Dendritic cell treated with granulocyte-macrophage colony-stimulating factor and Interleukin-4, amounts not matched to agents 40 ng/mL and 50 ng/mL, for 4 days (primary cell): ENCODE measurements at regions not wholly inside any gene's neighbourhood (a gene's known extent, or its start where the extent isn't known, plus 50 kb on each side); places are given as distances from the start of the nearest gene placed in this dataset.

Source experiments
- H3K27ac Mint-ChIP-seq: one replicate; pipeline ENCODE4 v1.8.0; 2022; ENCODE audit warnings: mild to moderate bottlenecking, mixed read lengths
- H3K27me3 Mint-ChIP-seq: one replicate; pipeline ENCODE4 v1.8.0; 2022; ENCODE audit warnings: mild to moderate bottlenecking, mixed read lengths
- H3K36me3 Mint-ChIP-seq: one replicate; pipeline ENCODE4 v1.8.0; 2022; ENCODE audit warnings: low read depth, mixed read lengths
- H3K4me1 Mint-ChIP-seq: one replicate; pipeline ENCODE4 v1.8.0; 2022; ENCODE audit warnings: low read depth, mixed read lengths
- H3K4me3 Mint-ChIP-seq: one replicate; pipeline ENCODE4 v1.8.0; 2022; ENCODE audit warnings: mild to moderate bottlenecking, moderate library complexity, mixed read lengths
- H3K9me3 Mint-ChIP-seq: one replicate; pipeline ENCODE4 v1.8.0; 2022; ENCODE audit warnings: mixed read lengths
- intact Hi-C: fragments of 100-400 bp; cut with micrococcal nuclease; formaldehyde crosslinking; loops from one replicate; pipeline ENCODE4 v1.15.0; 2022

- Mint-ChIP-seq H3K27ac (no peak overlapping the region), H3K9me3 (no peaks in the 10 kb centered on the region), H3K4me1 (no peaks in the 10 kb centered on the region), H3K36me3 (no peaks in the 10 kb centered on the region), H3K27me3 (no peaks in the 10 kb centered on the region), H3K4me3 (no peak overlapping the region)
- intact Hi-C loops, result no loop called here
Measured at GRCh38 chr6:93524671-93525451, 105.5 kb upstream of the EPHA7 start.

GRCh38 chr6:93523365-93523764 lies 104.0 kb upstream of the EPHA7 start:
- H3K36me3 Mint-ChIP-seq, result no peaks in the 10 kb centered on the region
- no peaks in the 10 kb centered on the region for H3K4me1 Mint-ChIP-seq
- no peak overlapping the region for H3K4me3 Mint-ChIP-seq
- intact Hi-C loops, result no loop called here
- no peaks in the 10 kb centered on the region for H3K27me3 Mint-ChIP-seq
- H3K27ac Mint-ChIP-seq, result no peak overlapping the region
- H3K9me3 Mint-ChIP-seq, result no peaks in the 10 kb centered on the region

- no peak overlapping the region for H3K27ac Mint-ChIP-seq
- intact Hi-C loops, result no loop called here
- H3K4me1 Mint-ChIP-seq, result no peaks in the 10 kb centered on the region
- H3K9me3 Mint-ChIP-seq, result no peaks in the 10 kb centered on the region
- no peaks in the 10 kb centered on the region for H3K27me3 Mint-ChIP-seq
- H3K4me3 Mint-ChIP-seq, result no peak overlapping the region
- no peaks in the 10 kb centered on the region for H3K36me3 Mint-ChIP-seq
Measured at GRCh38 chr6:93516441-93516840, 97.1 kb upstream of the EPHA7 start.

- H3K27ac Mint-ChIP-seq, result no peak overlapping the region
- no peaks in the 10 kb centered on the region for H3K36me3 Mint-ChIP-seq
- intact Hi-C loops, result no loop called here
- H3K4me3 Mint-ChIP-seq, result no peak overlapping the region
- no peaks in the 10 kb centered on the region for H3K27me3 Mint-ChIP-seq
- H3K9me3 Mint-ChIP-seq, result no peaks in the 10 kb centered on the region
- H3K4me1 Mint-ChIP-seq, result no peaks in the 10 kb centered on the region
Measured at GRCh38 chr6:93515736-93516135, 96.4 kb upstream of the EPHA7 start.

GRCh38 chr6:93498713-93499112 lies 79.4 kb upstream of the EPHA7 start:
- no peak overlapping the region for H3K4me3 Mint-ChIP-seq
- no peaks in the 10 kb centered on the region for H3K27me3 Mint-ChIP-seq
- no peak overlapping the region for H3K27ac Mint-ChIP-seq

GRCh38 chr6:93496548-93496947 lies 77.2 kb upstream of the EPHA7 start:
- intact Hi-C loops, result no loop called here
- H3K4me1 Mint-ChIP-seq, result no peaks in the 10 kb centered on the region
- H3K27ac Mint-ChIP-seq, result no peak overlapping the region
- H3K9me3 Mint-ChIP-seq, result no peaks in the 10 kb centered on the region
- no peaks in the 10 kb centered on the region for H3K27me3 Mint-ChIP-seq
- H3K36me3 Mint-ChIP-seq, result no peaks in the 10 kb centered on the region
- no peak overlapping the region for H3K4me3 Mint-ChIP-seq

More at GRCh38 chr6:93498713-93499112, 79.4 kb upstream of the EPHA7 start:
- no peaks in the 10 kb centered on the region for H3K36me3 Mint-ChIP-seq
- no peaks in the 10 kb centered on the region for H3K4me1 Mint-ChIP-seq
- intact Hi-C loops, result no loop called here
- H3K9me3 Mint-ChIP-seq, result no peaks in the 10 kb centered on the region

- H3K36me3 Mint-ChIP-seq, result no peaks in the 10 kb centered on the region
- H3K27me3 Mint-ChIP-seq, result no peaks in the 10 kb centered on the region
- intact Hi-C loops, result no loop called here
- no peaks in the 10 kb centered on the region for H3K9me3 Mint-ChIP-seq
- no peaks in the 10 kb centered on the region for H3K4me1 Mint-ChIP-seq
- H3K27ac Mint-ChIP-seq, result no peak overlapping the region
- H3K4me3 Mint-ChIP-seq, result no peak overlapping the region
Measured at GRCh38 chr6:93494057-93494456, 74.7 kb upstream of the EPHA7 start.

- H3K4me3 Mint-ChIP-seq, result no peak overlapping the region
- no peak overlapping the region for H3K27ac Mint-ChIP-seq
- no peaks in the 10 kb centered on the region for H3K27me3 Mint-ChIP-seq
- H3K4me1 Mint-ChIP-seq, result no peaks in the 10 kb centered on the region
- intact Hi-C loops, result no loop called here
- no peaks in the 10 kb centered on the region for H3K36me3 Mint-ChIP-seq
- H3K9me3 Mint-ChIP-seq, result no peaks in the 10 kb centered on the region
Measured at GRCh38 chr6:93474733-93475179, 55.4 kb upstream of the EPHA7 start.

- intact Hi-C loops, result no loop called here
- H3K27me3 Mint-ChIP-seq, result no peaks in the 10 kb centered on the region
- H3K27ac Mint-ChIP-seq, result no peak overlapping the region
- no peak overlapping the region for H3K4me3 Mint-ChIP-seq
- no peaks in the 10 kb centered on the region for H3K4me1 Mint-ChIP-seq
- H3K9me3 Mint-ChIP-seq, result no peaks in the 10 kb centered on the region
- H3K36me3 Mint-ChIP-seq, result no peaks in the 10 kb centered on the region
Measured at GRCh38 chr6:93471281-93471680, 51.9 kb upstream of the EPHA7 start.
